ENCODE measurements at regions not wholly inside any gene's neighbourhood (a gene's known extent, or its start where the extent isn't known, plus 50 kb on each side); places are given as distances from the start of the nearest gene placed in this dataset.
A peak's percentile ranks its signal among the peaks of the same experiment; 100 is the strongest.

DNA sequence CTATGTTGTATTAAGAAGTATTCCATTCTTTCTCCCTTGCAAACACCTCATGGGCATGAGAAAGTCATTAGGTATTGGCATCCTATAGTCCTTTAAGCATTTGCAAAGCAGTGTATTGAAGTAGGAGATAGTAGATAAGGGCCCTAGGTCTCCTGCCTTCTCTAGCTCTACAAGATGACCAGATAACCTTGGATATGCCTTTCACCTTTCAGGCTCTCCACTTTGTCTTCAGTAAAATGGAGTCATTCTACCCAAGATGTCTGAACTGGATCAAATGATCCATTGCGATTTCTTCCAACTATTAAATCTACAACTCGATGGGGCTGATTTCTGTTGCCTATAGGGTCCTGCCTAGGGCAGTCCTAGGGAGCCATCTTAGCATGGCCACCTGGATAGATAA is 132.1 kb upstream of the BTG1 start:
- no peak for DNase-seq (ENCODE audit: low read depth in 2 of 2)

DNA sequence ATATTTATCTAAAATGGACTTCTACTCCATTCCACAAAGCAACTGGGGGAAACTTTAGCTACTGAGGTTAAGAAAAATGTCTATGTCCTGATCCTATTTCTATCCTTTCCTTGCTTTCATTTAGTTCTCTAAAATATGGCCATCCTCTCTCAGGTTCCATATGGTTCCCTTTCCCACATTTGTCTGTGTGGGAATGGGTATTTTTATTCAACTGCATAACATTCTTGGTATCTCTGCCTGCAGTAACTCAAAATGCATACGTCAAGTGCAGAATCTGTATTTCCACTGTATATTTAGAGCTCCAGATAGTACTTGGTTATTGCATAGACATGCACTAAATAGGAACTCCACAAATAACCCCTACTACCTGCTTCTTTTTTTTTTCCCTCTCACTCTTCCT is 130.6 kb upstream of the BTG1 start:
- no peak for DNase-seq (ENCODE audit: low read depth in 2 of 2)

DNA sequence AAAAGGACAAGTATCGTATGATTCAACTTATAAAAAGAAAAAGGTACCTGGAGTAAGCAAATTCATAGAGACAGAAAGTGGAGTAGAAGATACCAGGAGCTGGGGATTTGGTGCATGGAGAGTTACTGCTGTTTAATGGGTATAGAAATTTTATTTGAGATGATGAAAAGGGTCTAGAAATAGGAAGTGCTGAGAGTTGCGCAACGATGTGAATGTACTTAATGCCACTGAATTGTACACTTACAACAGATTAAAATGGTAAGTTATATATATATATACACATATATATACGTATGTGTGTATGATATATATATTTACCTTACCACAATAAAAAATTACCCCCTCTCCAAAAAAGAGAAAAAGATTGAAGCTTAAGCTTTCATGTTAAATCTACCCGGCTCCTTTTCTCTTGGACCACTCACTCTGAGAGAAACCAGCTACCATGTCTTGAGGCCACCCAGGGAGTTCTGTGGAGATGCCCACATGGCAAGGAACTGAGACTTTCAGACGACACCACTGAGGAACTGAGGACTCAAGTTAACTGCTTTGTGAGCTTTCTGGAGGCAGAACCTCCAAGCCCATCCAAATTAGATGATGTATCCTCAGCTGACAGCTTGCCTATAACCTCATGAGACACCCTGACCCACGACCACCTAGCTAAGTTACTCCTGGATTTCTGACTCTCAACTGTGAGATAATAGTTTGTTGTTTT is 130.0 kb upstream of the BTG1 start:
- no peak for DNase-seq (ENCODE audit: low read depth in 2 of 2)

GRCh38 chr12:92273076-92273475 is 127.4 kb upstream of the BTG1 start:
- DNase-seq (ENCODE audit: low read depth in 2 of 2), result no peak

GRCh38 chr12:92272061-92272964 is 126.7 kb upstream of the BTG1 start:
- DNase-seq (ENCODE audit: low read depth in 2 of 2), result no peak

DNA sequence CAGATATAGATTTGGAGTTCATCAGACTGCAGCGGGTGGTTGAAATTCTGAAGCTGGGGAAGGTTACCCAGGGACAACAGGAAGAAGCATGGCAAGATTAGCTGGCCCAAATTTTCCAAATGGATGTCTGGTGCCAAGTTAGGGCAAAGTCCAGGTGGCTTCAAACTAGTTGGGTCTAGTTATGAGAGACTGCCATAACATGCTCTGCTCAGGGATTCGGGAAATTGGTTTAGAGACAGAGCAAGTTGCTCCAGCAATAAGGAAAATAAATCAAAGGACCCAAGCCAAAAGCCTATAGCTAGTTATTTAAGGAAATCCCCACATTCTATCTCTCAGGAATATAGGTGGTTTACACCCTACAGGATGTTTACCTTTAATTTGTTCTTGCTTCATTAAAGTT is 125.7 kb upstream of the BTG1 start:
- no peak for DNase-seq (ENCODE audit: low read depth in 2 of 2)

GRCh38 chr12:92270521-92270920 is 124.9 kb upstream of the BTG1 start:
- no peak for DNase-seq (ENCODE audit: low read depth in 2 of 2)

- no peak for DNase-seq (ENCODE audit: low read depth in 2 of 2)
These were observed 123.3 kb upstream of the BTG1 start for GRCh38 chr12:92268946-92269345.

- DNase-seq (ENCODE audit: low read depth in 2 of 2), result no peak
These were observed 116.0 kb upstream of the BTG1 start for GRCh38 chr12:92261692-92262091.

DNA sequence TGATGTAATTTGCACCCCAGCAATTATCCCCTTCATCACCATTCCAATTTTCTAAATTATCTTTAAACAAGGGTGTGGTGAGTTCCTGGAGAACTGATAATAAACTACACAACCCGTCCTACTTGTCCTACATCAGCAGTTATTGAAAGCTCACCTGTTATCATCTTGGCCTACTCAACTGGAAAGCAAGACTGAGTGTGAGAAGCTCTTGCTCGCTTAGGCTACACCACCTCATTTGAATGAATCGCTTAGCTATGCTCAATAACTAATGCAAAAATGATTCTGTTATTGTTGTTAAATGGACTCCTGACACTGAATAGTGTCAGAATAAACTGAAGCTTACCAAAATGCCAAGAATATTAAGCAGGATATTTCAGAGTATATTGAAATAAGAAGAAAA is 115.4 kb upstream of the BTG1 start:
- no peak for DNase-seq (ENCODE audit: low read depth in 2 of 2)

DNA sequence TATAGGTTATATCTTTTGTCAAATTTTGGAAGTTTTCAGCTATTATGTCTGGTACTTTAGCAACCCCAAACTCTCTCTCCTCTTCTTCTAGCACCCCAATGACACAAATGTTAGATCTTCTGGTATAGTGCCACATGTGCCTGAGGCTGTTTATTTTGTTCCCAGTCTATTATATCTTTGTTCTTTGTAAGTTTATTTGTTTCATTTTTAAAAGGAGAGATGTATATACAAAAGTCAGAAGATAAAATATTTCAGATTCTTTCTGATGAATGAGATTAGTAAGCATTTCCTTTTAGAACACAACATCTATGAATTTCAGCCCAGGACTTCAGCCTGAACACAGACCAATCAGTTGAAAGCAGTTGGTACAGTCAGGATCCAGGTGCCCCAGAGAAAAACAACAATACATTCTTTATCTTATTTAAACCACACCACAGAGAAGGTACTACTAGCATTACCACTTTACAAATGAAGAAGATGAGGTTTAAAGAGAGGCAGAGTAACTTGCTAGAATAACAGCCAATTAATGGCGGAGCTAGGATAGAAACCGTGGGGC is 114.1 kb upstream of the BTG1 start:
- DNase-seq (ENCODE audit: low read depth in 2 of 2), result peak in 1 of 2 donors; percentile 63

- peak in 1 of 2 donors; percentile 52 for DNase-seq (ENCODE audit: low read depth in 2 of 2)
These were observed 113.6 kb upstream of the BTG1 start for GRCh38 chr12:92259291-92259690.

GRCh38 chr12:92257261-92257660 is 111.6 kb upstream of the BTG1 start:
- DNase-seq (ENCODE audit: low read depth in 2 of 2), result no peak

- no peak for DNase-seq (ENCODE audit: low read depth in 2 of 2)
These were observed 110.1 kb upstream of the BTG1 start for GRCh38 chr12:92255741-92256140.

- no peak for DNase-seq (ENCODE audit: low read depth in 2 of 2)
These were observed 107.7 kb upstream of the BTG1 start for GRCh38 chr12:92253301-92253700.

DNA sequence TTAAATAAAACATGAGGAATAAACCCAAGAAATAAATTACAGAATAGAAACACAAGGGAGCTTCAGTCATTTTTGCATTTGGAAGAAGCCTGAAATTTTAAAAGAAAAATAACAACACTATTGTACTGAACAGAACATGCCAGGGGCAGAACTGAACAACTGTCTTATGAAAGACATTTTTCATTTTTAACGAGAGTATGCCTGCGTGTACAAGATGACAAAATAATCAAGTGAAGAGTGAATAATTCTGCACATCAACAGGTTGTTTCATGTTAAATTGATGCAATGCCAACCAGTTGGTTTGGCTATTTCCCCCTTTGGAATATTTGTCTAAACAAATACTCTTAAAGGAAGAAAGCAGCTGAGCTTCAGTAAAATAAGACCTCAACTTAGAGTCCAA is 103.3 kb upstream of the BTG1 start:
- no peak for DNase-seq (ENCODE audit: low read depth in 2 of 2)

GRCh38 chr12:92244036-92244435 is 98.4 kb upstream of the BTG1 start:
- peak; percentile 31 to 75 for DNase-seq (ENCODE audit: low read depth in 2 of 2)

- peak in 1 of 2 donors; percentile 59 for DNase-seq (ENCODE audit: low read depth in 2 of 2)
These were observed 97.3 kb upstream of the BTG1 start for GRCh38 chr12:92242907-92243306.

- no peak for DNase-seq (ENCODE audit: low read depth in 2 of 2)
These were observed 92.3 kb upstream of the BTG1 start for GRCh38 chr12:92237762-92238523.

DNA sequence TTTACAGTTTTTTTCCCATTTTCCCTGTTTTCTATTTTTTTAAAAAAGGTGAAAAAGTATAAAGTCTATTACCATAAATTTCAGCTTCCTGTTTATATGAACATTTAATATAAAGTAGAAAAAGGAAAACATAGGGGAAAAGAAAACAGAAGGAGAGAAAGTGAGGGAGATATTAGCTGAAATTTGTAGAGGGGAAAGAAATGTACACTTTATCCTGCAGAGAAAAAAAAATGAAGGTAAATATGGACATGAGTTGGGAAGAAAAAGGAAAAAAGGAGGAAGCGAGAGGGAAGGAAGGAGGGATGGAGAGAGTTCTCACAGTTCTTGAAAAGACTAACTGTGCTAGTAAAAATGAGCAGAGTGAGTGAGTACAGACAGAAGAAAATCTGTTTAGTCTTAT is 91.6 kb upstream of the BTG1 start:
- DNase-seq (ENCODE audit: low read depth in 2 of 2), result no peak

GRCh38 chr12:92235703-92236472 is 90.2 kb upstream of the BTG1 start:
- DNase-seq (ENCODE audit: low read depth in 2 of 2), result no peak
